GM12878 (cell line): ENCODE measurements at regions not wholly inside any gene's neighbourhood (a gene's known extent, or its start where the extent isn't known, plus 50 kb on each side); places are given as distances from the start of the nearest gene placed in this dataset.

ENCODE experiments used
- ATAC-seq: fragments of 200-7000 bp; cut with Tn5 transposase; 3 replicates; pipeline ENCODE4 v1.9.1; 2020; ENCODE audit warnings: mild to moderate bottlenecking, moderate library complexity
- BruUV-seq: library from RNA; stranded (reverse); fragments of 400-500 nt; replicated peaks from 2 replicates; lab custom pipeline; 2021; lab: Mats Ljungman, UMichigan
- CTCF ChIA-PET: fragments of 300-600 bp; sonication (Branson Sonifier 250); formaldehyde crosslinking; extraction: SDS; loops from one replicate; lab custom pipeline; 2021; ENCODE audit warnings: inconsistent platforms; lab: Yijun Ruan, JAX
- POLR2A ChIA-PET: fragments of 350-600 bp; formaldehyde crosslinking; extraction: SDS; loops from one replicate; lab custom pipeline; 2021; ENCODE audit warnings: inconsistent platforms; lab: Charles Lee
- RAD21 ChIA-PET: fragments of 300-600 bp; sonication (Branson Sonifier 250); formaldehyde crosslinking; loops from one replicate; lab custom pipeline; 2023; ENCODE audit warnings: antibody characterized with exemption; ENCODE audit not compliant: unreplicated experiment; lab: Charles Lee
- SMC1A ChIA-PET: fragments of 300-600 bp; sonication (Branson Sonifier 250); formaldehyde crosslinking; loops from one replicate; lab custom pipeline; 2023; ENCODE audit not compliant: unreplicated experiment, uncharacterized antibody; lab: Charles Lee
- DNase-seq: peaks from one replicate; pipeline ENCODE4 v3.0.0-alpha.2; 2011; ENCODE audit warnings: low read depth, low spot score
- FAIRE-seq: peaks from 3 replicates; lab custom pipeline; 2011; peaks lifted over from hg19 to GRCh38; lab: Jason Lieb, UNC
- H2AFZ ChIP-seq: 2 replicates; pipeline ENCODE4 v1.6.0; 2011; ENCODE audit warnings: low read depth, low read length, control low read depth; ENCODE audit not compliant: control insufficient read depth
- H3K27ac ChIP-seq: 2 replicates; pipeline ENCODE4 v1.5.1; 2011; ENCODE audit warnings: control low read depth; ENCODE audit not compliant: control insufficient read depth, insufficient read depth
- H3K27me3 ChIP-seq, 2 experiments: replicated peaks in 1 of 2; 2 replicates each; pipeline versions ENCODE4 v1.6.0 to v1.6.1; 2011; ENCODE audit warnings: low read length in 1 of 2; ENCODE audit not compliant: control insufficient read depth in 2 of 2, insufficient read depth in 2 of 2
- H3K36me3 ChIP-seq, 2 experiments: 2 replicates each; pipeline ENCODE4 v1.5.1; 2011; ENCODE audit warnings: low read length in 1 of 2; ENCODE audit not compliant: control insufficient read depth in 2 of 2, insufficient read depth in 2 of 2
- H3K4me1 ChIP-seq: 2 replicates; pipeline ENCODE4 v1.6.1; 2011; ENCODE audit warnings: mild to moderate bottlenecking, low read length, moderate library complexity, mixed read lengths; ENCODE audit not compliant: control insufficient read depth, insufficient read depth
- H3K4me2 ChIP-seq: 2 replicates; pipeline ENCODE4 v1.6.0; 2011; ENCODE audit warnings: control low read depth; ENCODE audit not compliant: control insufficient read depth, insufficient read depth
- H3K4me3 ChIP-seq: fragments of 200-600 bp; sonication (generic); 2 replicates; pipeline ENCODE4 v1.5.1; 2016
- H3K79me2 ChIP-seq: 2 replicates; pipeline ENCODE4 v1.6.0; 2011; ENCODE audit warnings: low read length; ENCODE audit not compliant: control insufficient read depth, insufficient read depth
- H3K9ac ChIP-seq: 2 replicates; pipeline ENCODE4 v1.8.0; 2011; ENCODE audit warnings: low read length, control low read depth, mixed read lengths; ENCODE audit not compliant: control insufficient read depth, insufficient read depth
- H3K9me3 ChIP-seq: replicated peaks from 3 replicates; pipeline ENCODE4 v1.5.1; 2011; ENCODE audit warnings: mild to moderate bottlenecking, low read length; ENCODE audit not compliant: control insufficient read depth, insufficient read depth
- H4K20me1 ChIP-seq: 2 replicates; pipeline ENCODE4 v1.6.0; 2011; ENCODE audit not compliant: control insufficient read depth, insufficient read depth
- FOXK2 ChIP-seq: fragments of 450-650 bp; IDR thresholded peaks from 2 replicates; pipeline ENCODE4 v1.6.1; 2017; ENCODE audit warnings: mild to moderate bottlenecking, moderate library complexity
- HCFC1 ChIP-seq: fragments of 150-350 bp; IDR thresholded peaks from 2 replicates; pipeline ENCODE4 v1.6.1; 2014; ENCODE audit warnings: low read length
- IRF3 ChIP-seq: fragments of 450-650 bp; IDR thresholded peaks from 2 replicates; pipeline ENCODE4 v1.6.1; 2014; ENCODE audit warnings: mild to moderate bottlenecking
- MEF2A ChIP-seq: IDR thresholded peaks from 2 replicates; pipeline ENCODE4 v1.6.1; 2011; ENCODE audit warnings: low read depth, mild to moderate bottlenecking, low read length, moderate library complexity; ENCODE audit not compliant: insufficient read depth
- SP1 ChIP-seq: IDR thresholded peaks from one replicate; pipeline ENCODE4 v1.6.1; 2011; ENCODE audit warnings: low read depth, low read length
- ZBTB40 ChIP-seq: fragments of 450-650 bp; IDR thresholded peaks from 2 replicates; pipeline ENCODE4 v1.6.1; 2016; ENCODE audit warnings: mild to moderate bottlenecking, moderate library complexity, borderline replicate concordance
- WGBS: methylation state at CpG from one replicate; pipeline ENCODE4 v1.1.6; 2016; ENCODE audit warnings: low lambda C conversion rate; ENCODE audit not compliant: insufficient replicate concordance, insufficient coverage; ENCODE audit errors: missing lambda C conversion rate; 5-methylcytosine and 5-hydroxymethylcytosine counted together
- in situ Hi-C: fragments of 300-500 bp; cut with MboI; formaldehyde crosslinking; loops from 9 replicates; pipeline ENCODE4 v1.14.3; 2018; ENCODE audit warnings: mixed read lengths
- intact Hi-C: fragments of 100-400 bp; cut with micrococcal nuclease; formaldehyde crosslinking; loops from one replicate; pipeline ENCODE4 v1.14.2; 2022; ENCODE audit not compliant: unreplicated experiment

- TF ChIP-seq ZBTB40: no peak
Measured at GRCh38 chr1:8201331-8201861, 116.5 kb upstream of the SLC45A1 start (continued).

- ChIA-PET POLR2A (no interaction called here), CTCF (interaction anchor here (0.6 kb wide), 1 partner anchor 15 kb away, joined by 3 read pairs; no protein-coding TSS in a partner anchor), RAD21 (interaction anchor here (0.8 kb wide), 1 partner anchor 87 kb away, joined by 3 read pairs; no protein-coding TSS in a partner anchor), SMC1A (interaction anchor here (1.5 kb wide), 1 partner anchor 185 kb away, joined by 4 read pairs; no protein-coding TSS in a partner anchor)
- intact Hi-C loops: no loop called here
- Histone ChIP-seq H2AFZ (no peak overlapping the region), H3K4me1 (no peaks in the 10 kb centered on the region; the same call in 1 of the 2 replicates), H3K27ac (no peak overlapping the region), H3K9ac (no peak overlapping the region), H4K20me1 (no peaks in the 10 kb centered on the region), H3K4me3 (no peak overlapping the region), H3K9me3 (no peaks in the 10 kb centered on the region), H3K79me2 (no peaks in the 10 kb centered on the region), H3K27me3 (no peaks in the 10 kb centered on the region; a peak in 1 of 4 replicates), H3K4me2 (no peak overlapping the region), H3K36me3 (no peaks in the 10 kb centered on the region)
- ATAC-seq (no peak), DNase-seq (no peak), FAIRE-seq (no peak)
- TF ChIP-seq SP1 (no peak), MEF2A (no peak), FOXK2 (no peak), IRF3 (no peak), HCFC1 (no peak), ZBTB40 (no peak)
- in situ Hi-C loops: no loop called here
- 52% methylated on average over 18 of the region's 18 CpGs for WGBS
- BruUV-seq: no TSS peak
Measured at GRCh38 chr1:8200317-8201115, 117.4 kb upstream of the SLC45A1 start.
